ENCODE measurements at regions not wholly inside any gene's neighbourhood (a gene's known extent, or its start where the extent isn't known, plus 50 kb on each side); places are given as distances from the start of the nearest gene placed in this dataset.

- no peak for DNase-seq (ENCODE audit: low read depth)
- TF ChIP-seq CTCF (IDR thresholded peaks at IDR 0.05; ENCODE audit: low read length, missing control alignments): no peak
- H3K4me3 ChIP-seq (replicated peaks; ENCODE audit: low read depth, low read length): no peak overlapping the region
Measured at GRCh38 chr1:72847651-72848050, 565.3 kb upstream of the NEGR1 start.

- no peak for DNase-seq (ENCODE audit: low read depth)
- H3K4me3 ChIP-seq (replicated peaks; ENCODE audit: low read depth, low read length): no peak overlapping the region
- no peak for TF ChIP-seq CTCF (IDR thresholded peaks at IDR 0.05; ENCODE audit: low read length, missing control alignments)
Measured at GRCh38 chr1:72846476-72847278, 564.3 kb upstream of the NEGR1 start.

DNA sequence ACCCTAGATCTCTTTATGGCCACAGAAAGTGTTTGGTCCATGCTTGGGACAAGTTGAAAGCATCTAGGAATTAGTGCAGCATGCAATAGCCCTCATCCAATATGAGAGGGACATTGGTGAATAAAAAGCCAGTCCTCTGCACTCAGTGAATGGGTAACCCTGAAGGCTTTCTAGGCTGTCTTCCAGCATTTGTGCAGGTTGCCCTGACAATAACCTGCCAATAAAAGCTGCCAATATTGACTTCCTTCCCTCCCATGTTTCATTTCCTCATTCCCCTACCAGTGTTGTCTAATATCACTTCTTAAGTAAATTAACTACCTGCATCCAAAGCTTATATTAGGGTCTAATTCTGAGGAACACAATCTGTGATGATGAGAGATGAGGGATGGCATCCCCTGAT is 563.6 kb upstream of the NEGR1 start:
- no peak overlapping the region for H3K4me3 ChIP-seq (replicated peaks; ENCODE audit: low read depth, low read length)
- no peak for TF ChIP-seq CTCF (IDR thresholded peaks at IDR 0.05; ENCODE audit: low read length, missing control alignments)
- DNase-seq (ENCODE audit: low read depth): no peak

GRCh38 chr1:72845381-72845780 is 563.0 kb upstream of the NEGR1 start:
- no peak overlapping the region for H3K4me3 ChIP-seq (replicated peaks; ENCODE audit: low read depth, low read length)
- peak; percentile 29 for TF ChIP-seq CTCF (IDR thresholded peaks at IDR 0.05; ENCODE audit: low read length, missing control alignments)
- peak; percentile 23 for DNase-seq (ENCODE audit: low read depth)

DNA sequence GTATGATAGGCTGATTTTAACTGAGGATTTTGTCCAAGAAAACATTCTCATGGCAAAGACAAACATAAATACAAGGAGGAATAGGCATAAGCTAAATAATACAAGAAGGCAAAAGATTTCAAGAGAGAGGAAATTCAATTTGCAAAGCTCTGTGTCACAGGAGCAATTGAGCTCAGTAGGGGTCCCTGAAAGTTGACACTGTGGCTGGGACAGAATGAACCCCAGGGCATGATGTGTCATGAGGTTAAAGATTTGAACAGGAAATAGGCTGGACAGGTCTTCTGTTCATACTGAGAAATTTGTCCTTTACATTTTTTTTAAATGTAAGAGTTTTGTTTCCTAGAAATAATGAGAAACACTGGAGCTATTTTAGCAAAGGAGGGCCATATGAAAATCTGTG is 555.4 kb upstream of the NEGR1 start:
- H3K4me3 ChIP-seq (replicated peaks; ENCODE audit: low read depth, low read length): no peak overlapping the region
- TF ChIP-seq CTCF (IDR thresholded peaks at IDR 0.05; ENCODE audit: low read length, missing control alignments): no peak
- no peak for DNase-seq (ENCODE audit: low read depth)

GRCh38 chr1:72830606-72831390 is 548.5 kb upstream of the NEGR1 start:
- DNase-seq (ENCODE audit: low read depth): no peak
- H3K4me3 ChIP-seq (replicated peaks; ENCODE audit: low read depth, low read length): no peak overlapping the region
- TF ChIP-seq CTCF (IDR thresholded peaks at IDR 0.05; ENCODE audit: low read length, missing control alignments): no peak

Data from fibroblast of pulmonary artery (primary cell).